Endothelial cell of umbilical vein (primary cell): ENCODE measurements at regions not wholly inside any gene's neighbourhood (a gene's known extent, or its start where the extent isn't known, plus 50 kb on each side); places are given as distances from the start of the nearest gene placed in this dataset.

Experiments used
- BruUV-seq: library from RNA; stranded (reverse); fragments of 400-500 nt; replicated peaks from 2 replicates; lab custom pipeline; 2021; lab: Mats Ljungman, UMichigan
- CTCF ChIA-PET: fragments of 300-600, 350-600 bp; sonication (Branson Sonifier 250); formaldehyde crosslinking; loops from one replicate; lab custom pipeline; 2021; ENCODE audit warnings: antibody characterized with exemption, inconsistent platforms; lab: Charles Lee
- POLR2A ChIA-PET: fragments of 300-600, 350-600 bp; sonication (Branson Sonifier 250); formaldehyde crosslinking; loops from one replicate; lab custom pipeline; 2021; ENCODE audit warnings: antibody characterized with exemption, inconsistent platforms; lab: Charles Lee
- DNase-seq: peaks from one replicate; pipeline ENCODE4 v3.0.0-alpha.2; 2011; ENCODE audit warnings: low read depth, low spot score
- FAIRE-seq: peaks from 2 replicates; lab custom pipeline; 2011; peaks lifted over from hg19 to GRCh38; lab: Jason Lieb, UNC
- H2AFZ ChIP-seq: 2 replicates; pipeline ENCODE4 v1.6.0; 2012; ENCODE audit warnings: low read depth, low read length, control low read depth, inconsistent platforms
- H3K27ac ChIP-seq: 2 replicates; pipeline ENCODE4 v1.5.1; 2011; ENCODE audit warnings: low read depth, mild to moderate bottlenecking, control low read depth, low read length, moderate library complexity; ENCODE audit not compliant: insufficient read depth
- H3K27me3 ChIP-seq, 2 experiments: 2 replicates each; pipeline versions ENCODE4 v1.6.0 to v1.6.1; 2011; ENCODE audit warnings: low read length in 2 of 2, mixed read lengths in 1 of 2; ENCODE audit not compliant: control insufficient read depth in 2 of 2, insufficient read depth in 2 of 2
- H3K36me3 ChIP-seq, 2 experiments: 2 replicates in 1 of 2; 3 replicates in 1 of 2; pipeline ENCODE4 v1.5.1; 2011; ENCODE audit warnings: low read length in 2 of 2, mild to moderate bottlenecking in 1 of 2, moderate library complexity in 1 of 2; ENCODE audit not compliant: control insufficient read depth in 2 of 2, insufficient read depth in 2 of 2; ENCODE audit errors: extremely low read depth in 1 of 2
- H3K4me1 ChIP-seq: 3 replicates; pipeline ENCODE4 v1.5.1; 2011; ENCODE audit warnings: mild to moderate bottlenecking, low read length; ENCODE audit not compliant: control insufficient read depth, insufficient read depth; ENCODE audit errors: extremely low read depth
- H3K4me2 ChIP-seq: 2 replicates; pipeline ENCODE4 v1.6.1; 2011; ENCODE audit warnings: low read length, control low read depth, mixed read lengths; ENCODE audit not compliant: insufficient read depth
- H3K4me3 ChIP-seq, 3 experiments: fragments of 200-600 bp in 1 of 3; sonication (generic), shearing (Covaris generic) in 1 of 3; replicated peaks in 1 of 3; 2 replicates each; pipeline ENCODE4 v1.5.1; 2011 to 2016; ENCODE audit warnings: control low read depth in 3 of 3, low read length in 3 of 3, mild to moderate bottlenecking in 2 of 3, inconsistent platforms in 1 of 3, low read depth in 1 of 3, moderate library complexity in 1 of 3; ENCODE audit not compliant: insufficient read depth in 1 of 3
- H3K79me2 ChIP-seq: 2 replicates; pipeline ENCODE4 v1.6.0; 2012; ENCODE audit warnings: low read length, inconsistent platforms; ENCODE audit not compliant: control insufficient read depth, insufficient read depth
- H3K9ac ChIP-seq: replicated peaks from 2 replicates; pipeline ENCODE3; 2011; ENCODE audit warnings: low read length, control low read depth; ENCODE audit not compliant: insufficient read depth; ENCODE audit errors: extremely low read depth
- H3K9me1 ChIP-seq: replicated peaks from 3 replicates; pipeline ENCODE4 v1.6.0; 2011; ENCODE audit warnings: mild to moderate bottlenecking, low read length; ENCODE audit not compliant: control insufficient read depth, insufficient read depth; ENCODE audit errors: extremely low read depth
- H3K9me3 ChIP-seq: replicated peaks from 2 replicates; pipeline ENCODE4 v1.5.1; 2012; ENCODE audit warnings: low read length, inconsistent platforms; ENCODE audit not compliant: control insufficient read depth, insufficient read depth
- H4K20me1 ChIP-seq: replicated peaks from 2 replicates; pipeline ENCODE3; 2011; ENCODE audit warnings: mild to moderate bottlenecking, low read length; ENCODE audit not compliant: control insufficient read depth, insufficient read depth; ENCODE audit errors: extremely low read depth
- CTCF ChIP-seq, 2 donors: IDR thresholded peaks; 1 replicate in 1 of 2; 2 replicates in 1 of 2; pipeline ENCODE4 v1.5.1; 2011; ENCODE audit warnings: low read length in 2 of 2, mild to moderate bottlenecking in 2 of 2, moderate library complexity in 2 of 2, control low read depth in 1 of 2, inconsistent platforms in 1 of 2, low read depth in 1 of 2; ENCODE audit not compliant: insufficient read depth in 1 of 2; ENCODE audit errors: extremely low read depth in 1 of 2
- EZH2 ChIP-seq: IDR thresholded peaks from 2 replicates; pipeline ENCODE4 v1.6.1; 2012; ENCODE audit warnings: borderline replicate concordance, low read depth, mild to moderate bottlenecking, moderate library complexity, low read length, inconsistent platforms; ENCODE audit not compliant: severe bottlenecking
- FOS ChIP-seq: IDR thresholded peaks from 2 replicates; pipeline ENCODE4 v1.6.1; 2011; ENCODE audit warnings: mild to moderate bottlenecking, low read length, moderate library complexity, borderline replicate concordance; ENCODE audit not compliant: insufficient read depth
- GATA2 ChIP-seq: IDR thresholded peaks from 2 replicates; pipeline ENCODE4 v1.7.0; 2011; ENCODE audit warnings: low read depth, mild to moderate bottlenecking, moderate library complexity, mixed read lengths, low read length; ENCODE audit not compliant: insufficient read length, insufficient read depth
- JUN ChIP-seq: IDR thresholded peaks from 2 replicates; pipeline ENCODE4 v1.6.1; 2011; ENCODE audit warnings: borderline replicate concordance, low read depth; ENCODE audit not compliant: insufficient read length, insufficient read depth
- MAX ChIP-seq: IDR thresholded peaks from 2 replicates; pipeline ENCODE4 v1.6.1; 2011; ENCODE audit not compliant: insufficient read depth, insufficient read length
- MYC ChIP-seq: IDR thresholded peaks from one replicate; pipeline ENCODE4 v1.6.1; 2011; ENCODE audit warnings: mild to moderate bottlenecking, low read depth, low read length
- POLR2A ChIP-seq: IDR thresholded peaks from 2 replicates; pipeline ENCODE4 v1.6.1; 2012; ENCODE audit warnings: low read depth, mild to moderate bottlenecking, control low read depth, low read length
- POLR2AphosphoS5 ChIP-seq: IDR thresholded peaks from 2 replicates; pipeline ENCODE4 v1.6.1; 2012; ENCODE audit warnings: low read depth, mild to moderate bottlenecking, control low read depth, low read length, moderate library complexity; ENCODE audit not compliant: insufficient read depth
- dilution Hi-C: fragments of 300-500 bp; cut with MboI; formaldehyde crosslinking; loops from one replicate; pipeline ENCODE4 v1.15.0; 2019; ENCODE audit warnings: low sequenced_read_pairs; ENCODE audit not compliant: extremely low pct_ligation_motif_present
- intact Hi-C: fragments of 100-400 bp; cut with micrococcal nuclease; formaldehyde crosslinking; loops from one replicate; pipeline ENCODE4 v1.10.0; 2022

- no peak overlapping the region for H3K4me2 ChIP-seq
- dilution Hi-C loops, result no loop called here
- no TSS peak for BruUV-seq
- no peak overlapping the region for H3K4me3 ChIP-seq
- H2AFZ ChIP-seq, result no peak overlapping the region
- peaks cover 24% of the 10 kb centered on the region for H3K4me1 ChIP-seq
- no peaks in the 10 kb centered on the region for H4K20me1 ChIP-seq
- H3K9ac ChIP-seq, result no peak overlapping the region
- H3K9me1 ChIP-seq, result no peaks in the 10 kb centered on the region
- no peak overlapping the region for H3K27ac ChIP-seq
- ChIA-PET POLR2A (no interaction called here), CTCF (no interaction called here)
- no peaks in the 10 kb centered on the region for H3K9me3 ChIP-seq
- H3K79me2 ChIP-seq, result no peaks in the 10 kb centered on the region
- no peaks in the 10 kb centered on the region for H3K36me3 ChIP-seq
- TF ChIP-seq CTCF (IDR thresholded peaks at IDR 0.05; ENCODE audit: extremely low read depth in 1 of 2, insufficient read depth in 1 of 2, low read depth in 1 of 2, low read length in 2 of 2) (no peak), MAX (no peak), JUN (no peak), EZH2 (no peak), FOS (no peak)
- H3K27me3 ChIP-seq, result no peaks in the 10 kb centered on the region
- intact Hi-C loops, result no loop called here
- FAIRE-seq (no peak), DNase-seq (no peak)
Observed at GRCh38 chr1:214898161-214898560, 184.4 kb upstream of the KCNK2 start.

GRCh38 chr1:214898718-214899117 is 183.8 kb upstream of the KCNK2 start:
- BruUV-seq, result no TSS peak
- Histone ChIP-seq H3K27me3 (no peaks in the 10 kb centered on the region), H3K9me3 (no peaks in the 10 kb centered on the region), H3K36me3 (no peaks in the 10 kb centered on the region), H3K9ac (no peak overlapping the region), H3K79me2 (no peaks in the 10 kb centered on the region), H3K4me1 (peaks cover 28% of the 10 kb centered on the region), H2AFZ (no peak overlapping the region), H3K4me3 (no peak overlapping the region), H3K9me1 (no peaks in the 10 kb centered on the region), H4K20me1 (no peaks in the 10 kb centered on the region), H3K4me2 (no peak overlapping the region), H3K27ac (no peak overlapping the region)
- ChIA-PET CTCF (no interaction called here), POLR2A (no interaction called here)
- DNase-seq (no peak), FAIRE-seq (no peak)
- intact Hi-C loops, result no loop called here
- dilution Hi-C loops, result no loop called here
- TF ChIP-seq MYC (no peak), JUN (no peak), CTCF (IDR thresholded peaks at IDR 0.05; ENCODE audit: extremely low read depth in 1 of 2, insufficient read depth in 1 of 2, low read depth in 1 of 2, low read length in 2 of 2) (no peak), FOS (no peak), MAX (no peak), POLR2AphosphoS5 (no peak), POLR2A (no peak), GATA2 (no peak), EZH2 (no peak)
